ENCODE measurements at regions not wholly inside any gene's neighbourhood (a gene's known extent, or its start where the extent isn't known, plus 50 kb on each side); places are given as distances from the start of the nearest gene placed in this dataset.

DNA sequence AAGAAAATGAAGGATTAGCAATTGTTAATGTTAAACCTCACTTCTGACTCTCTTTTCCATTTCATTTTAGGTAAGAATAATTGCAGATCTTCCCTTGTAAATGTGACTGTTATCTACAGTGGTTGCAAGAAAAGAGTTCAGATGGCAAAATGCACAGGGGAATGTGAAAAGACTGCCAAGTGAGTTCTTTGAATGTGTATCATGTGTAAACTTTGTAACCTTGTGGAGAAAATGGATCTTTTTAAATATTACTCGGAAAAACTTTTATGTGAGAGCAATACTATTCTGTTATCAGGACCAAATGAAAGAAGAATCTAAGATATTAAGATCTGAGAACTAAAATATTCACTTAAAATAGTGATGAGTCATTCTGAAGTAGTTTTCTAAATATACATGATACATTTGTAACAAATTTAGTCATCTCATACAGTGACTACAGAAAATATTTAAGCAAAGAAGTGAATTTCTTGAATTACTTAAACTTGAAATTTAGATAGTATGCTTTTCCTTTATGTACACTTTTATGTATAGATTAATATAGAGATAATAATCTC is 122.5 kb upstream of the CNTN1 start:
- no peaks in the 10 kb centered on the region for H3K27me3 ChIP-seq
- no peak for TF ChIP-seq POLR2A (IDR thresholded peaks at IDR 0.05)
- TF ChIP-seq, protein P1, sequence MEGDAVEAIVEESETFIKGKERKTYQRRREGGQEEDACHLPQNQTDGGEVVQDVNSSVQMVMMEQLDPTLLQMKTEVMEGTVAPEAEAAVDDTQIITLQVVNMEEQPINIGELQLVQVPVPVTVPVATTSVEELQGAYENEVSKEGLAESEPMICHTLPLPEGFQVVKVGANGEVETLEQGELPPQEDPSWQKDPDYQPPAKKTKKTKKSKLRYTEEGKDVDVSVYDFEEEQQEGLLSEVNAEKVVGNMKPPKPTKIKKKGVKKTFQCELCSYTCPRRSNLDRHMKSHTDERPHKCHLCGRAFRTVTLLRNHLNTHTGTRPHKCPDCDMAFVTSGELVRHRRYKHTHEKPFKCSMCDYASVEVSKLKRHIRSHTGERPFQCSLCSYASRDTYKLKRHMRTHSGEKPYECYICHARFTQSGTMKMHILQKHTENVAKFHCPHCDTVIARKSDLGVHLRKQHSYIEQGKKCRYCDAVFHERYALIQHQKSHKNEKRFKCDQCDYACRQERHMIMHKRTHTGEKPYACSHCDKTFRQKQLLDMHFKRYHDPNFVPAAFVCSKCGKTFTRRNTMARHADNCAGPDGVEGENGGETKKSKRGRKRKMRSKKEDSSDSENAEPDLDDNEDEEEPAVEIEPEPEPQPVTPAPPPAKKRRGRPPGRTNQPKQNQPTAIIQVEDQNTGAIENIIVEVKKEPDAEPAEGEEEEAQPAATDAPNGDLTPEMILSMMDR (IDR thresholded peaks at IDR 0.05): no peak
- H3K4me3 ChIP-seq: no peak overlapping the region
- no peaks in the 10 kb centered on the region for H3K36me3 ChIP-seq (ENCODE audit: low read depth, missing control alignments)
- intact Hi-C loops (cut with DNase I; ENCODE audit: low total_unique reads): no loop called here
- H3K4me1 ChIP-seq: no peaks in the 10 kb centered on the region
- 38 to 48% methylated on average over 1 of the region's 1 CpG for WGBS, 2 donors
- DNase-seq: no peak
- H3K27ac ChIP-seq: peak overlapping the region in 1 of 2 donors; percentile 29
- no peaks in the 10 kb centered on the region for H3K9me3 ChIP-seq

DNA sequence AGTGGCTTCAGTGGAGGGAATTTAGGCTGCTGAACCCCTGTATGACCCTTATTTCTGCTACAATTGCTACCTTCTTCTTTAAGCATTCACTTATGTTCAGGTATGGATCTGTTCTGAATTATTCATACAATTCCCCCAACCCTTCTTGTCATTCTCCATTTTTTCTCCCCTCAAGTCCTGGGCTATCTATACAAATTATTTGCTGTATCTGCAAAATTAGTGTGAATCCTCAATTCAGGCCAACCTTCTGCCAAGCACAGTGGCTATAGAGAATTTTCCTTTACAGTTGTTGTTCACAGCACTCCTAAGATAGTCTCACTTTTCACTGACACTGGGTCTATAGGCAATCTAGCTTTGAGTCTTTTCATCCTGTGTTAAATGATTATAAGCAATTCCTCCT is 119.2 kb upstream of the CNTN1 start:
- Histone ChIP-seq H3K27ac (no peak overlapping the region), H3K9me3 (no peaks in the 10 kb centered on the region), H3K4me1 (no peaks in the 10 kb centered on the region), H3K4me3 (no peak overlapping the region), H3K36me3 (ENCODE audit: low read depth, missing control alignments) (no peaks in the 10 kb centered on the region), H3K27me3 (no peaks in the 10 kb centered on the region)
- intact Hi-C loops (cut with DNase I; ENCODE audit: low total_unique reads): no loop called here
- DNase-seq: no peak
- TF ChIP-seq, protein P1 (IDR thresholded peaks at IDR 0.05): no peak
- TF ChIP-seq POLR2A (IDR thresholded peaks at IDR 0.05): no peak

DNA sequence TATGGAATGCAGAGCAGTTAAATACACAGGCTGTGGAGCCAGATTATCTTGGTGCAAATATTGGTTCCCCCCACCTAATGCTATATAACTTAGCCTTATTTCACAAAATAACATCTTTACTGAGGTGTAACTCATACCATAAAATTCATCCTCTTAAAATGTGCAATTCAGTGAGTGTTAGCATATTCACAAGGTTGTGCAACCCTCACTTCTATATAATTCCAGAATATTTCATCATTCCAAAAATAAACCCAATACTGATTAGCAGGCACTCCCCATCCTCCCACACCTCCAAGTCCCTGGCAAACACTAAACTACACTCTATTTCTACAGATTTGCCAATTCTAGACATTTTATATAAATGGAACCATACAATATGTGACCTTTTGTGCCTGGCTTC is 116.3 kb upstream of the CNTN1 start:
- intact Hi-C loops (cut with DNase I; ENCODE audit: low total_unique reads): no loop called here
- Histone ChIP-seq H3K36me3 (ENCODE audit: low read depth, missing control alignments) (no peaks in the 10 kb centered on the region), H3K4me1 (no peaks in the 10 kb centered on the region), H3K9me3 (no peaks in the 10 kb centered on the region), H3K27ac (no peak overlapping the region), H3K27me3 (no peaks in the 10 kb centered on the region), H3K4me3 (no peak overlapping the region)
- no peak for TF ChIP-seq POLR2A (IDR thresholded peaks at IDR 0.05)
- TF ChIP-seq, protein P1 (IDR thresholded peaks at IDR 0.05): no peak
- no peak for DNase-seq

DNA sequence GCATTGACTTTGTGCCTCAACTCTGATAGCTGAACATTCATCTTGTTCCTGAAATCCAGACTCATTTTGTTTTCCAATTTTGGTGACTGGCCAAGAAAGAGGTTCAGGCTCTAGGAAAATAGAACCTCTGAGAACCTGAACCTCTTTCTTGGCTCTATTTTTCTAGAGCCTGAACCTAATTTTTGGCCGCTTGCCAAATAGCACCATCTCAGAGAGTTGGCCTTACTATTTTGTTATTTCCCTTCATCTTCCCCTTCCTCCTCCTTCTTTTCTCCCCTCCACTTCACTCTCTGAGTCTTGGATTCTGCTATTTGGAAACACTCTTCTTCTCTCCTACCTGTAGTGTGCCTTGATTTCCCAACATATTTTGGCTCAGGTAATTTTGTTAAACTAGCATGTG is 114.4 kb upstream of the CNTN1 start:
- Histone ChIP-seq H3K4me3 (no peak overlapping the region), H3K9me3 (no peaks in the 10 kb centered on the region), H3K27me3 (no peaks in the 10 kb centered on the region), H3K27ac (no peak overlapping the region), H3K36me3 (ENCODE audit: low read depth, missing control alignments) (no peaks in the 10 kb centered on the region), H3K4me1 (no peaks in the 10 kb centered on the region)
- no peak for DNase-seq
- WGBS, 2 donors: 88 to 90% methylated on average over 1 of the region's 1 CpG
- TF ChIP-seq, protein P1 (IDR thresholded peaks at IDR 0.05): no peak
- no peak for TF ChIP-seq POLR2A (IDR thresholded peaks at IDR 0.05)
- intact Hi-C loops (cut with DNase I; ENCODE audit: low total_unique reads): no loop called here

DNA sequence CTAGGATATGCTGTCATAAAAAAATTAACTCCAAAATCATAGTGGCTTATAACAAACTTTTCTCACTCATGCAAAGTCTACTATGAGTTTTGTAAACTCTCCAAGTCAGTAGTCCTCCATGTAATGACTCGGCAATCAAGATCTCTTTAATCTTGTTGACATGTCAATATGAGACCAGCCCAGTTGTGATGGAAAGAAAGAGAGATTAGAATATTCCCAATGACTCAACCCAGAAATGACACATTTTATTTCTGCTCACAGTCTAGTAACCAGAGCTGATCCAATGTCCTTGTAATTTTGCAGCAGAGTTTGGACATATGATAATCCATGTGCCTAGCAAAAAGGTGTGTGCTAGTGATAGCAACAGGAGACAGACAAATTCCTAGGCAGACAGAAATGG is 112.6 kb upstream of the CNTN1 start:
- no peaks in the 10 kb centered on the region for H3K36me3 ChIP-seq (ENCODE audit: low read depth, missing control alignments)
- H3K27ac ChIP-seq: no peak overlapping the region
- H3K4me1 ChIP-seq: no peaks in the 10 kb centered on the region
- H3K9me3 ChIP-seq: no peaks in the 10 kb centered on the region
- TF ChIP-seq, protein P1 (IDR thresholded peaks at IDR 0.05): no peak
- no peak for TF ChIP-seq POLR2A (IDR thresholded peaks at IDR 0.05)
- no peaks in the 10 kb centered on the region for H3K27me3 ChIP-seq
- no peak overlapping the region for H3K4me3 ChIP-seq
- 95 to 100% methylated on average over 1 of the region's 1 CpG for WGBS, 2 donors
- intact Hi-C loops (cut with DNase I; ENCODE audit: low total_unique reads): no loop called here
- no peak for DNase-seq
